ENCODE measurements at regions not wholly inside any gene's neighbourhood (a gene's known extent, or its start where the extent isn't known, plus 50 kb on each side); places are given as distances from the start of the nearest gene placed in this dataset.

- TF ChIP-seq POLR2A (IDR thresholded peaks at IDR 0.05): no peak
- TF ChIP-seq CTCF (IDR thresholded peaks at IDR 0.05): no peak
Observed at GRCh38 chr9:82675605-82676004, 387.3 kb downstream of the RASEF start.

Measured in transverse colon (tissue), 3 donors.